Epithelial cell of proximal tubule (primary cell): ENCODE measurements at regions not wholly inside any gene's neighbourhood (a gene's known extent, or its start where the extent isn't known, plus 50 kb on each side); places are given as distances from the start of the nearest gene placed in this dataset.

Experiments used
- DNase-seq: peaks from one replicate; pipeline ENCODE4 v3.0.0-alpha.2; 2011; ENCODE audit warnings: low read depth
- H3K4me3 ChIP-seq: 2 replicates; pipeline ENCODE4 v1.5.1; 2011; ENCODE audit warnings: low read depth, mild to moderate bottlenecking, low read length
- TF ChIP-seq, protein P1 (sequence below): conservative IDR thresholded peaks from 2 replicates; pipeline ENCODE4 v1.5.1; 2012; ENCODE audit warnings: low read depth, mild to moderate bottlenecking, low read length

DNA sequence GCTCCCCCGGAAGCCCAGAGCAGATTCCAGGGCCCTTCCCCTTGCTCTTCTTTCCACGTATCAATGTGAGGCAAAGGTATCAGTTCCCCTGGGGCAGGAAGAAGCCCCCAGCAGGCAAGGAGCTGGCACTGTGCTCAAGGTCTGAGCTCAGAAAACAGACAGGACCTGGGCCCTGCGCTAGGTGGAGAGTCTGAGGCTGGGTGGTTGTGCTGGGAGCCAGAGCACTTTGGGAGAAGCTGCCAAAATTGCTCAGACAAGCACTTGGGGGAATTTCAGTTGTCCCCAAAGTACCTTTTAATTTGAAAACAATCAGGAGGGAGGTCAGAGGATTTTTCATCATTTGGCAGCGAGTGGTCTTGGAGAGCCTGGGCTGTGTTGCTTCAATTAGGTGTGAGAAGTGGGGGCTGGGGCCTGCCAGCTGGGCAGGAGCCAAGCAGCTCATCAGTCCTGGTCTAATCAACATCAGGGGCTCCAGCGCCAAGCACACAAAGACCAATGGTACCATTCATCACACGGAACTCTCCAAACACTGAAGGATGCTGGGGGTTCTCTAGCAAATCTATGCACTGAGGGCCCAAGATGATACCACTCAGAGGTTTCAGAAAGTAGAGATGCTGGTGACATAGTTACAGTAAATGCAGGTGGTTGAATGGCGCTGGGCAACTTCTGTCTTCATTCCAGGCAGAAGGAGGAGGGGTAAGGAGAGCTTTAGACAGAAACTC lies 176.5 kb downstream of the SNX18 start:
- no peak overlapping the region for H3K4me3 ChIP-seq
- no peak for DNase-seq
- TF ChIP-seq, protein P1, sequence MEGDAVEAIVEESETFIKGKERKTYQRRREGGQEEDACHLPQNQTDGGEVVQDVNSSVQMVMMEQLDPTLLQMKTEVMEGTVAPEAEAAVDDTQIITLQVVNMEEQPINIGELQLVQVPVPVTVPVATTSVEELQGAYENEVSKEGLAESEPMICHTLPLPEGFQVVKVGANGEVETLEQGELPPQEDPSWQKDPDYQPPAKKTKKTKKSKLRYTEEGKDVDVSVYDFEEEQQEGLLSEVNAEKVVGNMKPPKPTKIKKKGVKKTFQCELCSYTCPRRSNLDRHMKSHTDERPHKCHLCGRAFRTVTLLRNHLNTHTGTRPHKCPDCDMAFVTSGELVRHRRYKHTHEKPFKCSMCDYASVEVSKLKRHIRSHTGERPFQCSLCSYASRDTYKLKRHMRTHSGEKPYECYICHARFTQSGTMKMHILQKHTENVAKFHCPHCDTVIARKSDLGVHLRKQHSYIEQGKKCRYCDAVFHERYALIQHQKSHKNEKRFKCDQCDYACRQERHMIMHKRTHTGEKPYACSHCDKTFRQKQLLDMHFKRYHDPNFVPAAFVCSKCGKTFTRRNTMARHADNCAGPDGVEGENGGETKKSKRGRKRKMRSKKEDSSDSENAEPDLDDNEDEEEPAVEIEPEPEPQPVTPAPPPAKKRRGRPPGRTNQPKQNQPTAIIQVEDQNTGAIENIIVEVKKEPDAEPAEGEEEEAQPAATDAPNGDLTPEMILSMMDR: no peak

DNA sequence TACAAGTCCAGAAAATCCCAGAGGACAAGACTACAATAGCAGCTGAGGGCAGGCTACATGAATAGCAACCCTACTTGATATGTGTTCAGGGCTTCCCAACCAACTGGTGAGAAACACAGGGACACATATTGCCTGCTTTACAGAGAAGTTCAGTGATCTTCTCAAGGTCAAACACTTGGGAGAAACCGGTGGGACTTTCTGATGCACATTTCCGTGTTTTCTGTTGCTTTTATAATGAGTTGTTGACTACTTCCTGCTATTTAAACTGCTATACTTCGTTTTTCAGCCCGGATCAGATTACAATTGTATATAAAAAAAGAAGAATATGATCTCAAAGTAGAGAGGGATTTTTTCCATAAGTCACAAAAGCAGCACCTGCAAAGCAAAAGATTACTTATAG lies 175.1 kb downstream of the SNX18 start:
- TF ChIP-seq, protein P1: no peak
- DNase-seq: no peak

DNA sequence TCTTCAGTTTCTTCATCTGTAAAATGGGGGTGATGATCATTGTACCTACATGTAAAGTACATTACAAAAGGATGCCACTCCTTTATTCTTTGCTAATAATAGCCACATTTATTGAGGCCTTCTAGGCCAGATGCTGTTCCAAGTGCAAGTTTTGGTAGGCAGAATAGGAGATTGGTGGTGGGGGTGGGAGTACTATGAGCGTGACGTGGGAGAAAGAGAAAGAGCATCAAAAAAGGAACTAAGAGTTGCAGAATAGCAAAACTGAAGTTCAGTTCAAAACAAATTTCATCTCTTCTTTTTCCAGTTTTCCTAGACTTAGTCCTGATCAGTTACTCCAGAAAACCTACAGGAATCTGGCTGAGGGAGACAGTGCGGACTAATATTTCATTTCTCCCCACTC lies 174.1 kb downstream of the SNX18 start:
- no peak overlapping the region for H3K4me3 ChIP-seq
- no peak for DNase-seq

More for the DNA sequence above, 175.1 kb downstream of the SNX18 start:
- H3K4me3 ChIP-seq: no peak overlapping the region

DNA sequence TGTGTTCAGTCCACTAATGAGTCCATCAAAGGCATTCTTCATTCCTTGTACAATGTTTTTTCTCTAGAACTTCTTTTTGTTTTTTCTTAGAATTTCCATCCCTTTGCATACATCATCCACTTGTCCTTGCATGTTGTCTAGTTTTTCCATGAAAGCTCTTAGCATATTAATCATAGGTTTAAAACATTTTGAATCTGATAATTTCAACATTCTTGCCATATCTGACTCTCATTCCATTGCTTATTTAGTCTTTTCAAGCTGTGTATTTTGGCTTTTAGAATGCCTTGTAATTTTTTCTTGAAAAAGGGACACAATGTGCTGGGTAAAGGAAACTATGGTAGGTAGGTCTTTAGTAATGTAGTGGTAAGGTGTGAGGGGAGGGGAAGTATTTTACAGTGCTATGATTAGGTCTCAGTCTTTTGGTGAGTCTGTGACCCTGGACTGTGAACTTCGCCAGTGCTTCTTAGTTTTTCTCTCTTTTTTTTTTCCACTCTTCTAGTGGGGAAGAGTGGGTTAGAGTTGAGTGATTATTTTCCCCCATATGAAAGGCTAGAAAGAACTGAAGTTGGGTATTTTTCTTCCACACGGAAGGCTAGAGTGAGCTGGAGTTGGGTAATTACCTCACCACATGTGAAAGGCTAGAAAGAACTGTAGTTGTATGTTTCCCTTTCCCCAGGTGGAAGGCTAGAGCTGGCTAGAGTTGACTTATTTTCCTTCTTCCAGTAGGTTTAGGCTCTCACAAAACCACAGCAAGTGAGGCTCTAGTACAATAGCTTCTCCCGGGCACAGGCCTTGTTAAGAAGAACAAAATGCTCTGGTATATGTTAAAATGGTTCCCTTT lies 172.1 kb downstream of the SNX18 start:
- DNase-seq: no peak
- no peak overlapping the region for H3K4me3 ChIP-seq
- TF ChIP-seq, protein P1: no peak

More for the DNA sequence above, 174.1 kb downstream of the SNX18 start:
- TF ChIP-seq, protein P1: no peak

DNA sequence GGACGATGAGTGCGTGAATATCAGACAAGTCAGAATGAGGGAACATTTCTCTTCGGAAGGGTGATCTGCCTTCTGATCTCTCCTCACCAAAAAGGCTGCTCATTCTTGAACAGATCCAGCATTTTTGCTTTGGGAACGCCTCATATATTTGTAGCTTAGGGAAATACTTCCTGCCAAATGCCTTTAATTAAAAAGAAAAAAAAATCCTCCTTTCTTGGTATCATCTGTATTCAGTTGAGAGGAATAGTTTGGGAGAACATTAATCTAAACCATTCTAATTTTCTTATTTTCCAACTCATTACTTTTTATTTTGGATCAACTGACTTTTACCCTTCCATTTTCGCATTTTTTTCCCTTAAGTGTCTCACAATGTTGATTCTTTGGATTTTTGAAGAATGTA lies 163.4 kb downstream of the SNX18 start:
- TF ChIP-seq, protein P1: no peak
- DNase-seq: no peak
- H3K4me3 ChIP-seq: no peak overlapping the region

DNA sequence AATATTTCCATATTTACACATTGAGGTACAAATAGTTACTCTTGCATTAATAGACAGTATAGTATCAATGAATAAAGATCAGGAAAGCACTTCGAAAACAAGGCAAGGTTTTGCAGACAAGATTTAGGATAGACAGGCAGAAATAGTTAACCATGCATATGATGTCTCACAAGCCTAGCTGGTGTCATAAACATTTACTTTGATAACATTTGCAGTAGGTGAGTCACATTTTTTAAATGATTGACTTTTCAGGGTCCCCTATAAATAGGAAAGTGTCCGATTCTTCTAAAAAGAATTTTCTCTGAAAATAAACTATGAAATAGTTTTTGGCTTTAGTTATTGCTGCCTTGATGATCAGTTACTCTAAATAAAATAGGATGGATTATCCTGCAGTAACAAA lies 162.1 kb downstream of the SNX18 start:
- H3K4me3 ChIP-seq: no peak overlapping the region
- DNase-seq: no peak
- TF ChIP-seq, protein P1: no peak

DNA sequence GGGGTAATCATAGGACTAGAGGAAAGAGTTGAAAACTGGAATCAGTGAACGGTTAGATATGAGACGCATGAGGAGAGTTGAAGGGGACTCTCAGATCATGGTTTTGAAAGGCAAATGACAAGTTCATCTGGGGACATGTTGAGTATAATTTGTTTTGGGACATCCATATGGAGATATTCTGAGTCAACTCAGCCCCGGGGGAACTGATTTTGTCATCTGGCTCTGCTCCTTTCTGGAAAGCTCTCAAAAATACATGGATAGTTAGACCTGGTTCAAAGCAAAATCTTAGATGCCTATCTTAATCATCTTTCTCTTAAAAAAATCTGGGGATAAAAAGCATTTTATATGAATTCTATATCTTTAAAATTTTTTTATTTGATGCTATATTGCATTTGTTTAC lies 161.2 kb downstream of the SNX18 start:
- no peak overlapping the region for H3K4me3 ChIP-seq
- no peak for DNase-seq
- TF ChIP-seq, protein P1: no peak
